Left lung (tissue), 4 donors: ENCODE measurements at regions not wholly inside any gene's neighbourhood (a gene's known extent, or its start where the extent isn't known, plus 50 kb on each side); places are given as distances from the start of the nearest gene placed in this dataset.

ENCODE experiments used
- ATAC-seq: fragments of 200-7000 bp; cut with Tn5 transposase; one replicate; pipeline ENCODE4 v1.9.1; 2020; ENCODE audit warnings: moderate library complexity
- DNase-seq, 4 donors: peaks; one replicate each; pipeline ENCODE4 v3.0.0-alpha.2; 2013 to 2020
- H3K27ac ChIP-seq, 2 donors: fragments of 200-600 bp; sonication (generic) in 1 of 2; one replicate each; pipeline versions ENCODE4 v1.5.0 to v1.8.0; 2020 to 2021
- H3K27me3 ChIP-seq, 2 donors: fragments of 200-600 bp; sonication (generic) in 1 of 2; one replicate each; pipeline versions ENCODE4 v1.5.0 to v1.8.0; 2020 to 2021
- H3K36me3 ChIP-seq, 2 donors: fragments of 200-600 bp; sonication (generic) in 1 of 2; one replicate each; pipeline versions ENCODE4 v1.5.0 to v1.8.0; 2020 to 2021
- H3K4me1 ChIP-seq, 2 donors: fragments of 200-600 bp; one replicate each; pipeline ENCODE4 v1.8.0; 2021
- H3K4me3 ChIP-seq, 2 donors: fragments of 200-600 bp; sonication (generic) in 1 of 2; one replicate each; pipeline versions ENCODE4 v1.5.0 to v1.8.0; 2020 to 2021; ENCODE audit warnings: mild to moderate bottlenecking in 1 of 2
- H3K9me3 ChIP-seq, 2 donors: fragments of 200-600 bp; sonication (generic) in 1 of 2; one replicate each; pipeline versions ENCODE4 v1.5.0 to v1.8.0; 2020 to 2021
- intact Hi-C, 2 donors: fragments of 100-400 bp; cut with DNase I; formaldehyde crosslinking; loops; one replicate each; pipeline versions ENCODE4 v1.11.2 to v1.14.2; 2022
- TF ChIP-seq, protein P1 (sequence below), 2 donors: fragments of 200-600 bp; sonication (generic) in 1 of 2; IDR thresholded peaks; one replicate each; pipeline versions ENCODE4 v1.5.0 to v1.8.0; 2021; ENCODE audit warnings: antibody characterized with exemption in 2 of 2
- donor health status: DM: no; HTN: yes; CAD: no.
- donor health status: DM: no; HTN: no; CAD: no.

DNA sequence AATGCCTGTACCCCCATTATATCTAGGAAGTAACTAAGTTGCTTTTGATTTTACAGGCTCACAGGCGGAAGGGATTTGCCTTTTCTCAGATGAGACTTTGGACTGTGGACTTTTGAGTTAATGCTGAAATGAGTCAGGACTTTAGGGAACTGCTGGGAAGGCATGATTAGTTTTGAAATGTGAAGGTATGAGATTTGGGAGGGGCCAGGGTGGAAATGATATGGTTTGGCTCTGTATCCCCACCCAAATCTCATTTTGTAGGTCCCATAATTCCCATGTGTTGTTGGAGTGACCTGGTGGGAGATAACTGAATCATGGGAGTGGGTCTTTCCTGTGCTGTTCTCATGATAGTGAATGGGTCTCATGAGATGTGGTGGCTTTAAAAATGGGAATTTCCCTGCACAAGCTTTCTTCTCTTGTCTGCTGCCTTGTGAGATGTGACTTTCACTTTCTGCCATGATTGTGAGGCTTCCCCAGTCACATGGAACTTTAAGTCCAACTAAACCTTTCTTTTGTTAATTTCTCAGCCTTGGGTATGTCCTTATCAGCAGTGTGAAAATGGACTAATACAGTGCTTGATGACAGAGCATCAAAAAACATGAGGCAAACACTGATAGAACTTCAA, 1119.5 kb downstream of the PLA2G4A start:
- H3K4me1 ChIP-seq, result no peaks in the 10 kb centered on the region
- DNase-seq (no peak), ATAC-seq (no peak)
- intact Hi-C loops, result no loop called here
- TF ChIP-seq, protein P1, sequence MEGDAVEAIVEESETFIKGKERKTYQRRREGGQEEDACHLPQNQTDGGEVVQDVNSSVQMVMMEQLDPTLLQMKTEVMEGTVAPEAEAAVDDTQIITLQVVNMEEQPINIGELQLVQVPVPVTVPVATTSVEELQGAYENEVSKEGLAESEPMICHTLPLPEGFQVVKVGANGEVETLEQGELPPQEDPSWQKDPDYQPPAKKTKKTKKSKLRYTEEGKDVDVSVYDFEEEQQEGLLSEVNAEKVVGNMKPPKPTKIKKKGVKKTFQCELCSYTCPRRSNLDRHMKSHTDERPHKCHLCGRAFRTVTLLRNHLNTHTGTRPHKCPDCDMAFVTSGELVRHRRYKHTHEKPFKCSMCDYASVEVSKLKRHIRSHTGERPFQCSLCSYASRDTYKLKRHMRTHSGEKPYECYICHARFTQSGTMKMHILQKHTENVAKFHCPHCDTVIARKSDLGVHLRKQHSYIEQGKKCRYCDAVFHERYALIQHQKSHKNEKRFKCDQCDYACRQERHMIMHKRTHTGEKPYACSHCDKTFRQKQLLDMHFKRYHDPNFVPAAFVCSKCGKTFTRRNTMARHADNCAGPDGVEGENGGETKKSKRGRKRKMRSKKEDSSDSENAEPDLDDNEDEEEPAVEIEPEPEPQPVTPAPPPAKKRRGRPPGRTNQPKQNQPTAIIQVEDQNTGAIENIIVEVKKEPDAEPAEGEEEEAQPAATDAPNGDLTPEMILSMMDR (IDR thresholded peaks at IDR 0.05), result no peak
- peaks cover 0 to 52% of the 10 kb centered on the region in 2 donors for H3K9me3 ChIP-seq
- no peak overlapping the region for H3K27ac ChIP-seq
- H3K36me3 ChIP-seq, result no peaks in the 10 kb centered on the region
- H3K27me3 ChIP-seq, result no peaks in the 10 kb centered on the region
- H3K4me3 ChIP-seq, result no peak overlapping the region

DNA sequence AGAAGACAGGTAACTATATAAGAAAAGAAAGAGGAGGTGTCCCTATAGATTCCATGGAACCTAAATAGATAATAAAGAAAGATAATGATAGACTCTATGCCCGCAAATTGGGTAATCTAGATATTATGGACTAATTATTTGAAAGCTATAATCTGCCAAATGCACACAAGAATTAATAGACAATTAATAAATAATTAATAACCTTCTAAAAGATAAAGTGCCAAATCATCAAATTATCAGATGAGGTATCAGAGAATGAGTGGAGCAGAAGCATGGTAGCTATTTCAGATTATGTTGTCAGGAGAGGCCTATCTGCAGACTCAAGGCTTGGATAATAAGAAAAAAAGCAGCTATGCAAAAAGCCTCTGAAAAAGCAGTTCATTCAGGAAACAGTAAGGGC, 1120.8 kb downstream of the PLA2G4A start:
- Histone ChIP-seq H3K27me3 (no peaks in the 10 kb centered on the region), H3K9me3 (peaks cover 0 to 48% of the 10 kb centered on the region in 2 donors), H3K27ac (no peak overlapping the region), H3K4me1 (no peaks in the 10 kb centered on the region), H3K4me3 (no peak overlapping the region), H3K36me3 (no peaks in the 10 kb centered on the region)
- DNase-seq, result no peak
- ATAC-seq, result no peak
- TF ChIP-seq, protein P1 (IDR thresholded peaks at IDR 0.05), result no peak
- intact Hi-C loops, result no loop called here

DNA sequence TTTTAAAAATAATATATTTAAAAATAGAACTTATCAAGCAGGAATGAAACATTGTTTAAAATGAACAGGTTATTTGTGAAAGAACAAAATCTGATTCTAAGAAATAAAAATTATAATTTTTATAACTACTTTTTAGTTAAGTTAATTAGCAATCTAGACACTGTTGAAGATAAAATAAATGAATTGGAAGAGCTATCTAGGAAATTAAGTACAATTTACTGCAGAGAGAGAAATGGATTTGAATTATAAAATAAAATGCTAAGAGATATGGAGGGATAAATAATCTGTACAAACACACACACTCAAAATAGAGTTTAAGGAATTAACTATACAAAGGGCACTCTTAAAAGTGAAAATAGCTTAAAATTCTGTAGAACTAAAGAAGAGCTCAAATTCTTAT, 1123.1 kb downstream of the PLA2G4A start:
- Histone ChIP-seq H3K9me3 (peaks cover 0 to 39% of the 10 kb centered on the region in 2 donors), H3K27me3 (no peaks in the 10 kb centered on the region), H3K27ac (no peak overlapping the region), H3K4me3 (no peak overlapping the region), H3K36me3 (no peaks in the 10 kb centered on the region), H3K4me1 (no peaks in the 10 kb centered on the region)
- ATAC-seq, result no peak
- DNase-seq, result no peak
- TF ChIP-seq, protein P1 (IDR thresholded peaks at IDR 0.05), result no peak
- intact Hi-C loops, result no loop called here

DNA sequence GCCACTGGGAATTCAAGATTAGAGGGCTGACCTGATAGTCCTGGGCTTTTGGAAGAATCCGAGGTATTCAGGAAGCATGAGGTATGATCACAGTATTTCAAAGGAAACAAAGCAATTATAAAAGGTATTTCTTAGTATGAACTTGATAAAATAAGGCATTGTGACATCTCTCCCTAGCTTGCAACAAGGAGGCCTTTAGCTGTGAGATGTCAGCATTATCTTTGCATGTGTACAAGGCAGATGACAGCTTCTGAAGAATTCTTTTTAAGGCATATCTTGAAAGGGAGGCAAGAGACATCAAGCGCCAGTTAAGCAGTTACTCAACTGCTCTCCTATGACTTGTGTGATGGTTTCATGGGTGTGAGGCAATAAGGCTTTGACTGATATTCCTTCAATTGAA, 1123.7 kb downstream of the PLA2G4A start:
- no peak for ATAC-seq
- Histone ChIP-seq H3K4me3 (no peak overlapping the region), H3K4me1 (no peaks in the 10 kb centered on the region), H3K27ac (no peak overlapping the region), H3K36me3 (no peaks in the 10 kb centered on the region), H3K9me3 (peaks cover 0 to 33% of the 10 kb centered on the region in 2 donors), H3K27me3 (no peaks in the 10 kb centered on the region)
- no peak for DNase-seq
- intact Hi-C loops, result no loop called here
- TF ChIP-seq, protein P1 (IDR thresholded peaks at IDR 0.05), result no peak

DNA sequence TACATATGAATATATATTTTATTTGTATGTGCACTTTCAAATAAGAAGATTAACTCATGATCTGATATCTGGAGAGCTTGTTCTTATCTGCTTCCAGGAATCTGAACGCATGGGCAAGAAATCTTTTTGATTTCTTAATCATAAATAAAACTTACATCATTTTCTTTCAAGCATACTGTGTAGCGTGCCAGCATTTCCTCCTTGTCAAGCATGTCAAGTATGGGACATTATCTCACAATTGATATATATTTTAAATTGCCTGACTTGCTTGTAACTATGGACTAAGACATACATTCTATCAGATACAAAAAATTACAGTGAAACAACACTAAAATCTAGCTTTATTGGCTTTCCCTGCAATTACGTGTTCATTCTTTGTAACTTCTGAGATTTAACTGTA, 1128.2 kb downstream of the PLA2G4A start:
- no peak overlapping the region for H3K27ac ChIP-seq
- TF ChIP-seq, protein P1 (IDR thresholded peaks at IDR 0.05), result no peak

More for the DNA sequence above, 1128.2 kb downstream of the PLA2G4A start:
- no peaks in the 10 kb centered on the region for H3K4me1 ChIP-seq
- peaks cover 0 to 12% of the 10 kb centered on the region in 2 donors for H3K9me3 ChIP-seq
- no peak overlapping the region for H3K4me3 ChIP-seq
- ATAC-seq (no peak), DNase-seq (no peak)
- no peaks in the 10 kb centered on the region for H3K36me3 ChIP-seq
- intact Hi-C loops, result no loop called here
- no peaks in the 10 kb centered on the region for H3K27me3 ChIP-seq
